ENCODE measurements at regions not wholly inside any gene's neighbourhood (a gene's known extent, or its start where the extent isn't known, plus 50 kb on each side); places are given as distances from the start of the nearest gene placed in this dataset.

DNA sequence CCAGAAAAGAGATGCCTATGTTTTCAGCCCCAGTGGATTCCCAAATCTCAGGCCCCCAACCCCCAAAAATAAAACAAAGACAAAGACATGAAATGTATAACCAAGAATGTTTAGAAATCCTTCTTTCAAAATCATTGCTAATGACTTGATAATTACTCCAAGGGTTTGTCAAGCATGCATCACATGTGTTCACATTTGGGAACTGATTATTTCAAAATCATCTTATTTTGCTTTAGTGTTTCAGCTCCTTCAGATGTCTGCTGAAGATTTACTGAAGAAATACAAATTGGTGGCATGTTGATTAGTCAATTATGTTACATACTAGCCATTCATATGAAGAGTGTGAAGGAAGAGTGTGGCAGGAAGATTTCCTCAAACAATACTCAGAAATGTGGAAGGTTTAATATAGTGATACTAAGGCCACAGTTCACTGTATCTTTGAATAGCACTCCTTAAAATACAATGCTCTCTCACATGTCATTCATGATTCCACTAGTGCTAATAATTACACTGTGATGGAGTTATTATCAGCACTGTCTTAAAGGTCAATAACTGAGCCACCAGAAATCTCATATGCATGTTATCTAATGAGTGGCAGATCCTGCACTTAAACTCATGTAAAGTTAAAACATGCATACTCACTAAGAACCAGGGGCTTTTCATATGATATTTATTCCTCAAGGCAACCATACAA, 134.5 kb upstream of the TGFBR2 start:
- TF ChIP-seq, protein P1, sequence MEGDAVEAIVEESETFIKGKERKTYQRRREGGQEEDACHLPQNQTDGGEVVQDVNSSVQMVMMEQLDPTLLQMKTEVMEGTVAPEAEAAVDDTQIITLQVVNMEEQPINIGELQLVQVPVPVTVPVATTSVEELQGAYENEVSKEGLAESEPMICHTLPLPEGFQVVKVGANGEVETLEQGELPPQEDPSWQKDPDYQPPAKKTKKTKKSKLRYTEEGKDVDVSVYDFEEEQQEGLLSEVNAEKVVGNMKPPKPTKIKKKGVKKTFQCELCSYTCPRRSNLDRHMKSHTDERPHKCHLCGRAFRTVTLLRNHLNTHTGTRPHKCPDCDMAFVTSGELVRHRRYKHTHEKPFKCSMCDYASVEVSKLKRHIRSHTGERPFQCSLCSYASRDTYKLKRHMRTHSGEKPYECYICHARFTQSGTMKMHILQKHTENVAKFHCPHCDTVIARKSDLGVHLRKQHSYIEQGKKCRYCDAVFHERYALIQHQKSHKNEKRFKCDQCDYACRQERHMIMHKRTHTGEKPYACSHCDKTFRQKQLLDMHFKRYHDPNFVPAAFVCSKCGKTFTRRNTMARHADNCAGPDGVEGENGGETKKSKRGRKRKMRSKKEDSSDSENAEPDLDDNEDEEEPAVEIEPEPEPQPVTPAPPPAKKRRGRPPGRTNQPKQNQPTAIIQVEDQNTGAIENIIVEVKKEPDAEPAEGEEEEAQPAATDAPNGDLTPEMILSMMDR (conservative IDR thresholded peaks at IDR 0.05) = no peak
- no peak for TF ChIP-seq ZFX (IDR thresholded peaks at IDR 0.05)
